GM23248 (cell line): ENCODE measurements at regions not wholly inside any gene's neighbourhood (a gene's known extent, or its start where the extent isn't known, plus 50 kb on each side); places are given as distances from the start of the nearest gene placed in this dataset.

Experiments used
- DNase-seq: peaks from one replicate; pipeline ENCODE4 v3.0.0-alpha.2; 2015
- H2AFZ ChIP-seq: fragments of 200-600 bp; sonication (generic); 2 replicates; pipeline ENCODE4 v1.6.1; 2016; ENCODE audit warnings: antibody characterized with exemption
- H3F3A ChIP-seq: fragments of 200-600 bp; sonication (generic); 2 replicates; pipeline ENCODE4 v1.6.1; 2016; ENCODE audit warnings: mild to moderate bottlenecking, antibody characterized with exemption, mixed run types; ENCODE audit not compliant: insufficient read depth
- H3K27ac ChIP-seq: fragments of 200-600 bp; sonication (generic); 2 replicates; pipeline ENCODE4 v1.5.1; 2016; ENCODE audit warnings: mild to moderate bottlenecking
- H3K27me3 ChIP-seq: fragments of 200-600 bp; sonication (generic); replicated peaks from 2 replicates; pipeline ENCODE4 v1.6.1; 2016; ENCODE audit warnings: mild to moderate bottlenecking; ENCODE audit not compliant: insufficient read depth
- H3K36me3 ChIP-seq: fragments of 200-600 bp; sonication (generic); 2 replicates; pipeline ENCODE4 v1.6.1; 2016; ENCODE audit warnings: low read depth, mild to moderate bottlenecking
- H3K4me1 ChIP-seq: fragments of 200-600 bp; sonication (generic); 2 replicates; pipeline ENCODE4 v1.6.1; 2016; ENCODE audit warnings: mild to moderate bottlenecking; ENCODE audit not compliant: insufficient read depth
- H3K4me2 ChIP-seq: fragments of 200-600 bp; sonication (generic); one replicate; pipeline ENCODE4 v1.6.1; 2016; ENCODE audit warnings: mild to moderate bottlenecking; ENCODE audit not compliant: unreplicated experiment
- H3K4me3 ChIP-seq: fragments of 200-600 bp; sonication (generic); 2 replicates; pipeline ENCODE4 v1.5.1; 2016; ENCODE audit warnings: mild to moderate bottlenecking
- H3K79me2 ChIP-seq: fragments of 200-600 bp; sonication (generic); 2 replicates; pipeline ENCODE4 v1.6.1; 2016; ENCODE audit warnings: mild to moderate bottlenecking; ENCODE audit not compliant: insufficient read depth
- H3K9ac ChIP-seq: fragments of 200-600 bp; sonication (generic); 2 replicates; pipeline ENCODE4 v1.6.1; 2016; ENCODE audit warnings: mild to moderate bottlenecking
- H3K9me2 ChIP-seq: fragments of 200-600 bp; sonication (generic); 2 replicates; pipeline ENCODE4 v1.6.1; 2016; ENCODE audit warnings: mixed run types, mild to moderate bottlenecking, moderate library complexity; ENCODE audit not compliant: insufficient read depth
- H3K9me3 ChIP-seq: fragments of 200-600 bp; sonication (generic); one replicate; pipeline ENCODE4 v1.6.1; 2017; ENCODE audit warnings: low read depth
- H4K20me1 ChIP-seq: fragments of 200-600 bp; sonication (generic); 2 replicates; pipeline ENCODE4 v1.6.0; 2016; ENCODE audit not compliant: insufficient read depth
- EZH2 ChIP-seq: fragments of 200-600 bp; sonication (generic); IDR thresholded peaks from 2 replicates; pipeline ENCODE4 v1.6.1; 2018; ENCODE audit warnings: antibody characterized with exemption, mild to moderate bottlenecking; ENCODE audit not compliant: insufficient read depth, poor library complexity, severe bottlenecking
- EZH2phosphoT487 ChIP-seq: fragments of 200-600 bp; sonication (generic); IDR thresholded peaks from 2 replicates; pipeline ENCODE4 v1.6.1; 2018; ENCODE audit warnings: antibody characterized with exemption, moderate library complexity, mild to moderate bottlenecking, low read depth; ENCODE audit not compliant: insufficient read depth
- whole genome bisulfite sequencing, 2 experiments: methylation state at CpG; one replicate each; pipeline ENCODE4 v1.1.6; 2015 to 2017; ENCODE audit warnings: low lambda C conversion rate in 2 of 2, low coverage in 1 of 2; ENCODE audit errors: missing lambda C conversion rate in 2 of 2; 5-methylcytosine and 5-hydroxymethylcytosine counted together
- in situ Hi-C: fragments of 300-500 bp; cut with MboI; formaldehyde crosslinking; loops from 2 replicates; pipeline ENCODE4 v1.15.0; 2020

DNA sequence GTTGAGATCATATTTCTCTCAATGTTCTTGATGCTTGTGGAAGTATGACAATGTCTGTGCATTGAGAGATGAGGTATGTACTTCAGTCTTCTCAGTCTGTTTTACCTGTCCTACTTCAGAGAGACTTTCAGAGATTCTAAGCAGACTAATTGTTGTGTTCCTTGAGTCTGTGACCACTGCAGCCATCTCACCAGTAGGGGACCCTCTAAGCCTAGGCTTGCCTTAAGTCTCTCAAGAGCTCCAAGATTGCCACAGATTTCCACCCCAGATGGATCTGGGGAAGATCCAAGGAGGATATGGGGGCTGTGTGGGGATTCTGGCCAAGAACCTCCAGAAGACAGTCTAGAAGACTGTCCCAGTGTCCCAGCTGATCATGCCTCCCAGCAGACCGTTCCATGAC lies 179.9 kb upstream of the PLET1 start:
- Histone ChIP-seq H3K27me3 (no peaks in the 10 kb centered on the region; the same call in 1 of the 2 replicates), H3K9ac (no peak overlapping the region), H3K4me3 (no peak overlapping the region), H3K36me3 (no peaks in the 10 kb centered on the region), H2AFZ (no peak overlapping the region), H3K9me2 (no peaks in the 10 kb centered on the region), H3K9me3 (no peaks in the 10 kb centered on the region), H4K20me1 (no peaks in the 10 kb centered on the region), H3K27ac (no peak overlapping the region), H3K79me2 (no peaks in the 10 kb centered on the region), H3F3A (no peaks in the 10 kb centered on the region), H3K4me2 (no peak overlapping the region), H3K4me1 (no peaks in the 10 kb centered on the region)
- 22 to 27% methylated on average over 1 of the region's 1 CpG for WGBS, 2 experiments
- in situ Hi-C loops = no loop called here
- no peak for DNase-seq
- no peak for TF ChIP-seq EZH2phosphoT487
- no peak for TF ChIP-seq EZH2

DNA sequence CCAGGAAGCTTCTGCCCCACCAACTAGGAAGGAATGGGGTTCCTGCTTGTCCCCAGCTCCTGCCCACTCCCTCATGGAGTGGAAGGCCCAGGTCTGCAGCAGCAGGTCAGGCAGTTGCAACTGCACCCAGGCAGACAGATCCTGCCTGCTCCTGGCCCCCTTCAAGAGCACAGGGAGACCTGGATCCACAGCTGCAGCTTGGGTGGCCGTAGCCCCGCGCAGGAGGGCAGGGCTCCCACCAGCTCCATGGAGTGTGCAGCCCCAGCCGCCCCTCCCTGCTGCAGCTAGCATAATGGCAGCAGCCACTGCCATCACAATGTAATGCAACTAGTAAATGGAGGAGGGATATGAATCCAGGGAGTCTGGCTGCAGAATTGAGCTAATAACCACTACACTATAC lies 187.5 kb upstream of the PLET1 start:
- Histone ChIP-seq H2AFZ (no peak overlapping the region), H3F3A (no peaks in the 10 kb centered on the region), H3K9ac (no peak overlapping the region), H3K36me3 (no peaks in the 10 kb centered on the region), H3K9me3 (no peaks in the 10 kb centered on the region), H3K9me2 (no peaks in the 10 kb centered on the region), H3K4me3 (no peak overlapping the region), H4K20me1 (no peaks in the 10 kb centered on the region), H3K27ac (no peak overlapping the region), H3K4me2 (no peak overlapping the region), H3K27me3 (0 out of 2 replicates have a peak, but pooled peaks cover 9% of the 10 kb centered on the region), H3K4me1 (no peaks in the 10 kb centered on the region), H3K79me2 (no peaks in the 10 kb centered on the region)
- WGBS, 2 experiments = 27 to 44% methylated on average over 4 of the region's 4 CpGs
- in situ Hi-C loops = no loop called here
- DNase-seq = no peak
- no peak for TF ChIP-seq EZH2phosphoT487
- no peak for TF ChIP-seq EZH2

DNA sequence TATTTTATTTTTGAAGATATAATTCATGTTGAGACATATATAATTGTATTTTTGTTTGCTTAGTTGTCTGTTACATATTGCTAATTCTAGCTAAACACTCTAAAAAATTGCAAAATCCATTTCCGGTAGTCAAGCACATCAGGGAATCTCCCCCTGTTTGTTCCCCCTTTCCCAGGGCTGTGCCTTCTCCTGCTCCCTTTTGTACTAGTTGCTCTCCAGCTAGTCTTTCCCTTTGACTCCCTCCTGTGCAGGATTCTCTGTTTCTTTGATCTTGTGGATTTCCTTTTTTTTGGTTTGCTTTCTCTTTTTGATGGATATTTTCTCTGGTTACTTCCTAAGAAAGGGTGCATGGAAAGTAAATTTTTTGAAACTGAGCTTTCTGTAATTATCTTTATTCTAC lies 188.1 kb upstream of the PLET1 start:
- in situ Hi-C loops = no loop called here
- TF ChIP-seq EZH2 (no peak), EZH2phosphoT487 (no peak)
- H3K9me3 ChIP-seq = no peaks in the 10 kb centered on the region

DNA sequence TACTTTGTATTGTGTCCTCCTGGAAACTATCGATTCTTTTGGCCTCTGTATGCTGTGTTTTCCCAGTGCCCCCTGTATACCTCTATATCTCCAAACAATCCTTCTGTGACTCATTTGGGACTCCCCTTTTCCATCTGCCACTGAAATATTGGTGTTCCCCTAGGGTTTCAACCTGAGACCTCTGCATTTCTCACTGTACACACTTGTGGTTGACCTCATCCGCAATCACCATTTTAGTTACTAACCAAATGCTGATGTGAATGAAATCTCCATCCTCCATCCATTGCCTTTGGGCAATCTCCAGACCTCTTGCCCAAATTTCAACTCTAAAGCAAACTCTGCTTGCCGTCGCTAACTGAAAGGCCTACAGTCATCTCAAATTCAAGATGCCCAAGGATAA lies 190.6 kb upstream of the PLET1 start:
- Histone ChIP-seq H3K4me1 (no peaks in the 10 kb centered on the region), H3K4me2 (no peak overlapping the region), H4K20me1 (no peaks in the 10 kb centered on the region), H3K27ac (no peak overlapping the region), H3K36me3 (no peaks in the 10 kb centered on the region), H3K9me2 (no peaks in the 10 kb centered on the region), H3F3A (no peaks in the 10 kb centered on the region), H3K9ac (no peak overlapping the region), H2AFZ (no peak overlapping the region), H3K27me3 (0 out of 2 replicates have a peak, but pooled peaks cover 8% of the 10 kb centered on the region), H3K9me3 (no peaks in the 10 kb centered on the region), H3K79me2 (no peaks in the 10 kb centered on the region), H3K4me3 (no peak overlapping the region)
- no peak for DNase-seq
- no peak for TF ChIP-seq EZH2
- TF ChIP-seq EZH2phosphoT487 = no peak
- WGBS, 2 experiments = 96 to 97% methylated on average over 4 of the region's 4 CpGs
- in situ Hi-C loops = no loop called here

More for the DNA sequence above, 188.1 kb upstream of the PLET1 start:
- Histone ChIP-seq H3K27me3 (0 out of 2 replicates have a peak, but pooled peaks cover 9% of the 10 kb centered on the region), H3K36me3 (no peaks in the 10 kb centered on the region), H3F3A (no peaks in the 10 kb centered on the region), H3K4me3 (no peak overlapping the region), H3K27ac (no peak overlapping the region), H3K4me1 (no peaks in the 10 kb centered on the region), H4K20me1 (no peaks in the 10 kb centered on the region), H3K4me2 (no peak overlapping the region), H3K9me2 (no peaks in the 10 kb centered on the region), H3K79me2 (no peaks in the 10 kb centered on the region), H2AFZ (no peak overlapping the region), H3K9ac (no peak overlapping the region)
- DNase-seq = no peak
- 42 to 59% methylated on average over 1 of the region's 1 CpG for WGBS, 2 experiments
